Fibroblast of skin of left quadriceps (primary cell): ENCODE measurements at regions not wholly inside any gene's neighbourhood (a gene's known extent, or its start where the extent isn't known, plus 50 kb on each side); places are given as distances from the start of the nearest gene placed in this dataset.
"Not testable (repeated sequence)": the region's sequence is repeated elsewhere in the genome, so short reads cannot be mapped to it uniquely, and the experiment has no call there.

Experiments
- DNase-seq, 2 experiments: peaks; one replicate each; pipeline ENCODE4 v3.0.0-alpha.2; 2013; ENCODE audit warnings: low read depth in 2 of 2

GRCh38 chr4:124993838-124994237, 281.3 kb upstream of the ANKRD50 start:
- no peak for DNase-seq

- DNase-seq: no peak
Measured at GRCh38 chr4:124990398-124990797, 277.9 kb upstream of the ANKRD50 start.

GRCh38 chr4:124980276-124980752, 267.8 kb upstream of the ANKRD50 start:
- peak; percentile 78 to 80 for DNase-seq

GRCh38 chr4:124978536-124978935, 266.0 kb upstream of the ANKRD50 start:
- not testable (repeated sequence) for DNase-seq

- DNase-seq: peak; percentile 11 to 20
Measured at GRCh38 chr4:124977045-124977444, 264.5 kb upstream of the ANKRD50 start.

- DNase-seq: no peak
Measured at GRCh38 chr4:124974152-124974551, 261.6 kb upstream of the ANKRD50 start.

- no peak for DNase-seq
Measured at GRCh38 chr4:124973716-124974115, 261.2 kb upstream of the ANKRD50 start.

GRCh38 chr4:124970011-124970410, 257.5 kb upstream of the ANKRD50 start:
- DNase-seq: peak; percentile 43 to 49

GRCh38 chr4:124965497-124965891, 253.0 kb upstream of the ANKRD50 start:
- no peak for DNase-seq

GRCh38 chr4:124964852-124965496, 252.4 kb upstream of the ANKRD50 start:
- no peak for DNase-seq

GRCh38 chr4:124964251-124964650, 251.7 kb upstream of the ANKRD50 start:
- DNase-seq: no peak

GRCh38 chr4:124961138-124961750, 248.7 kb upstream of the ANKRD50 start:
- DNase-seq: no peak

- no peak for DNase-seq
Measured at GRCh38 chr4:124958847-124959246, 246.3 kb upstream of the ANKRD50 start.

- no peak for DNase-seq
Measured at GRCh38 chr4:124955476-124955875, 242.9 kb upstream of the ANKRD50 start.

GRCh38 chr4:124954046-124954445, 241.5 kb upstream of the ANKRD50 start:
- DNase-seq: no peak

GRCh38 chr4:124953486-124953885, 241.0 kb upstream of the ANKRD50 start:
- no peak for DNase-seq

- peak; percentile 84 for DNase-seq
Measured at GRCh38 chr4:124953061-124953460, 240.5 kb upstream of the ANKRD50 start.

GRCh38 chr4:124952601-124953000, 240.1 kb upstream of the ANKRD50 start:
- DNase-seq: no peak

GRCh38 chr4:124948976-124949597, 236.6 kb upstream of the ANKRD50 start:
- DNase-seq: no peak

- DNase-seq: no peak
Measured at GRCh38 chr4:124947622-124948265, 235.2 kb upstream of the ANKRD50 start.

GRCh38 chr4:124946696-124947095, 234.2 kb upstream of the ANKRD50 start:
- no peak for DNase-seq

- DNase-seq: no peak
Measured at GRCh38 chr4:124945422-124945821, 232.9 kb upstream of the ANKRD50 start.

- no peak for DNase-seq
Measured at GRCh38 chr4:124943938-124944337, 231.4 kb upstream of the ANKRD50 start.
